ENCODE measurements at regions not wholly inside any gene's neighbourhood (a gene's known extent, or its start where the extent isn't known, plus 50 kb on each side); places are given as distances from the start of the nearest gene placed in this dataset.

GRCh38 chr12:67068761-67069450 is 200.3 kb upstream of the CAND1 start:
- TF ChIP-seq, protein P1, sequence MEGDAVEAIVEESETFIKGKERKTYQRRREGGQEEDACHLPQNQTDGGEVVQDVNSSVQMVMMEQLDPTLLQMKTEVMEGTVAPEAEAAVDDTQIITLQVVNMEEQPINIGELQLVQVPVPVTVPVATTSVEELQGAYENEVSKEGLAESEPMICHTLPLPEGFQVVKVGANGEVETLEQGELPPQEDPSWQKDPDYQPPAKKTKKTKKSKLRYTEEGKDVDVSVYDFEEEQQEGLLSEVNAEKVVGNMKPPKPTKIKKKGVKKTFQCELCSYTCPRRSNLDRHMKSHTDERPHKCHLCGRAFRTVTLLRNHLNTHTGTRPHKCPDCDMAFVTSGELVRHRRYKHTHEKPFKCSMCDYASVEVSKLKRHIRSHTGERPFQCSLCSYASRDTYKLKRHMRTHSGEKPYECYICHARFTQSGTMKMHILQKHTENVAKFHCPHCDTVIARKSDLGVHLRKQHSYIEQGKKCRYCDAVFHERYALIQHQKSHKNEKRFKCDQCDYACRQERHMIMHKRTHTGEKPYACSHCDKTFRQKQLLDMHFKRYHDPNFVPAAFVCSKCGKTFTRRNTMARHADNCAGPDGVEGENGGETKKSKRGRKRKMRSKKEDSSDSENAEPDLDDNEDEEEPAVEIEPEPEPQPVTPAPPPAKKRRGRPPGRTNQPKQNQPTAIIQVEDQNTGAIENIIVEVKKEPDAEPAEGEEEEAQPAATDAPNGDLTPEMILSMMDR (IDR thresholded peaks at IDR 0.05) = no peak
- peak in 1 of 4 donors; percentile 35 for TF ChIP-seq POLR2A (IDR thresholded peaks at IDR 0.05)
